AG09319 (cell line): ENCODE measurements at regions not wholly inside any gene's neighbourhood (a gene's known extent, or its start where the extent isn't known, plus 50 kb on each side); places are given as distances from the start of the nearest gene placed in this dataset.

Source experiments
- DNase-seq: peaks from one replicate; pipeline ENCODE4 v3.0.0-alpha.2; 2010; ENCODE audit warnings: low read depth; ENCODE audit errors: extremely low read depth
- CTCF ChIP-seq: IDR thresholded peaks from 2 replicates; pipeline ENCODE4 v1.5.1; 2011; ENCODE audit warnings: low read depth, mild to moderate bottlenecking, inconsistent platforms, low read length, moderate library complexity

GRCh38 chr19:30861919-30862318 lies 487.3 kb downstream of the TSHZ3 start:
- no peak for DNase-seq
- no peak for TF ChIP-seq CTCF

GRCh38 chr19:30857966-30858490 lies 485.8 kb downstream of the ZNF536 start:
- no peak for TF ChIP-seq CTCF
- no peak for DNase-seq

GRCh38 chr19:30857388-30857787 lies 485.2 kb downstream of the ZNF536 start:
- no peak for DNase-seq
- no peak for TF ChIP-seq CTCF

- TF ChIP-seq CTCF, result no peak
- DNase-seq, result no peak
Measured at GRCh38 chr19:30856786-30857185, 484.6 kb downstream of the ZNF536 start.

GRCh38 chr19:30856376-30856775 lies 484.2 kb downstream of the ZNF536 start:
- no peak for TF ChIP-seq CTCF
- DNase-seq, result no peak

GRCh38 chr19:30855442-30855841 lies 483.3 kb downstream of the ZNF536 start:
- no peak for DNase-seq
- no peak for TF ChIP-seq CTCF

- no peak for DNase-seq
- TF ChIP-seq CTCF, result no peak
Measured at GRCh38 chr19:30854661-30855060, 482.5 kb downstream of the ZNF536 start.
